B cell (primary cell): ENCODE measurements at regions not wholly inside any gene's neighbourhood (a gene's known extent, or its start where the extent isn't known, plus 50 kb on each side); places are given as distances from the start of the nearest gene placed in this dataset.

Experiments used
- ATAC-seq: fragments of 200-7000 bp; cut with Tn5 transposase; one replicate; pipeline ENCODE4 v1.10.0; 2021; ENCODE audit warnings: low read depth, mild to moderate bottlenecking, moderate number of reproducible peaks, moderate library complexity
- CTCF ChIA-PET: fragments of 350-600 bp; sonication (Branson Sonifier 250); formaldehyde crosslinking; loops from one replicate; lab custom pipeline; 2021; ENCODE audit warnings: antibody characterized with exemption, inconsistent platforms; lab: Charles Lee
- POLR2A ChIA-PET: fragments of 350-600 bp; sonication (Branson Sonifier 250); formaldehyde crosslinking; loops from one replicate; lab custom pipeline; 2021; ENCODE audit warnings: antibody characterized with exemption; lab: Charles Lee
- DNase-seq: peaks from one replicate; pipeline ENCODE4 v3.0.0; 2013
- H2AFZ ChIP-seq: 2 replicates; pipeline ENCODE4 v1.6.1; 2012; ENCODE audit warnings: mild to moderate bottlenecking, low read depth, low read length; ENCODE audit not compliant: insufficient read depth, poor library complexity, severe bottlenecking
- H3K27ac ChIP-seq, 2 donors: 1 replicate in 1 of 2; 2 replicates in 1 of 2; pipeline ENCODE4 v1.5.1; 2012 to 2013; ENCODE audit warnings: low read length in 2 of 2, mild to moderate bottlenecking in 2 of 2, moderate library complexity in 1 of 2
- H3K27me3 ChIP-seq, 4 experiments: fragments of 200-600 bp in 1 of 4; sonication (generic) in 1 of 4; replicated peaks in 1 of 4; 1 replicate in 2 of 4; 2 replicates in 2 of 4; pipeline versions ENCODE4 v1.6.1 to v1.7.0; 2013 to 2016; ENCODE audit warnings: low read length in 3 of 4, mild to moderate bottlenecking in 2 of 4, mixed read lengths in 1 of 4, moderate library complexity in 1 of 4; ENCODE audit not compliant: insufficient read depth in 4 of 4, control insufficient read depth in 3 of 4; ENCODE audit errors: control extremely low read depth in 1 of 4
- H3K36me3 ChIP-seq, 2 experiments: replicated peaks in 1 of 2; 1 replicate in 1 of 2; 2 replicates in 1 of 2; pipeline versions ENCODE4 v1.6.1 to v1.7.1; 2013; ENCODE audit warnings: low read length in 1 of 2; ENCODE audit not compliant: insufficient read depth in 2 of 2, control insufficient read depth in 1 of 2; ENCODE audit errors: control extremely low read depth in 1 of 2, extremely low read depth in 1 of 2
- H3K4me1 ChIP-seq, 2 donors: fragments of 200-600 bp in 1 of 2; sonication (generic) in 1 of 2; 1 replicate in 1 of 2; 2 replicates in 1 of 2; pipeline versions ENCODE4 v1.5.1 to v1.6.1; 2013 to 2017; ENCODE audit warnings: low read length in 2 of 2; ENCODE audit not compliant: control insufficient read depth in 2 of 2, insufficient read depth in 2 of 2
- H3K4me2 ChIP-seq: replicated peaks from 2 replicates; pipeline ENCODE3; 2012; ENCODE audit warnings: mild to moderate bottlenecking, low read depth, low read length; ENCODE audit not compliant: poor library complexity, severe bottlenecking
- H3K4me3 ChIP-seq, 5 experiments: fragments of 200-600 bp in 1 of 5; sonication (generic) in 1 of 5; 1 replicate in 3 of 5; 2 replicates in 2 of 5; pipeline versions ENCODE4 v1.5.1 to v1.7.0; 2011 to 2016; ENCODE audit warnings: low read length in 4 of 5, mild to moderate bottlenecking in 4 of 5, low read depth in 2 of 5, control low read depth in 1 of 5, moderate library complexity in 1 of 5; ENCODE audit not compliant: insufficient read depth in 1 of 5; ENCODE audit errors: control extremely low read depth in 1 of 5, extremely low read depth in 1 of 5
- H3K79me2 ChIP-seq: fragments of 200-600 bp; sonication (generic); one replicate; pipeline ENCODE4 v1.6.0; 2016; ENCODE audit warnings: low read length; ENCODE audit not compliant: control insufficient read depth, insufficient read depth
- H3K9ac ChIP-seq: fragments of 200-600 bp; sonication (generic); 2 replicates; pipeline ENCODE4 v1.6.1; 2017; ENCODE audit warnings: mild to moderate bottlenecking, low read length, moderate library complexity
- H3K9me3 ChIP-seq, 3 donors: one replicate each; pipeline versions ENCODE4 v1.6.1 to v1.7.1; 2013; ENCODE audit warnings: low read length in 2 of 3; ENCODE audit not compliant: control insufficient read depth in 2 of 3, insufficient read depth in 1 of 3; ENCODE audit errors: control extremely low read depth in 1 of 3
- H4K20me1 ChIP-seq: 2 replicates; pipeline ENCODE4 v1.6.0; 2012; ENCODE audit warnings: mild to moderate bottlenecking, low read length; ENCODE audit not compliant: insufficient read depth, control insufficient read depth, poor library complexity, severe bottlenecking
- H3K27ac Mint-ChIP-seq: one replicate; pipeline ENCODE4 v1.8.0; 2021; ENCODE audit warnings: mixed read lengths
- H3K27me3 Mint-ChIP-seq: one replicate; pipeline ENCODE4 v1.8.0; 2021; ENCODE audit warnings: mixed read lengths
- H3K4me1 Mint-ChIP-seq: one replicate; pipeline ENCODE4 v1.8.0; 2021; ENCODE audit warnings: mixed read lengths
- H3K4me3 Mint-ChIP-seq: one replicate; pipeline ENCODE4 v1.8.0; 2021; ENCODE audit warnings: mixed read lengths
- H3K9me3 Mint-ChIP-seq: one replicate; pipeline ENCODE4 v1.8.0; 2022; ENCODE audit warnings: mixed read lengths; ENCODE audit not compliant: insufficient read depth
- EZH2 ChIP-seq: IDR thresholded peaks from 2 replicates; pipeline ENCODE4 v1.6.1; 2012; ENCODE audit warnings: borderline replicate concordance, low read depth, mild to moderate bottlenecking, moderate library complexity, low read length; ENCODE audit not compliant: insufficient read depth, poor library complexity, severe bottlenecking
- WGBS: methylation state at CpG from one replicate; pipeline ENCODE4 v1.1.5; 2013; ENCODE audit warnings: missing lambda C conversion rate; ENCODE audit not compliant: insufficient coverage; 5-methylcytosine and 5-hydroxymethylcytosine counted together
- intact Hi-C: fragments of 100-400 bp; cut with micrococcal nuclease; formaldehyde crosslinking; loops from one replicate; pipeline ENCODE4 v1.10.0; 2022
- TF ChIP-seq, protein P1 (sequence below): fragments of 200-600 bp; IDR thresholded peaks from one replicate; pipeline ENCODE4 v1.8.0; 2022; ENCODE audit warnings: antibody characterized with exemption, mild to moderate bottlenecking

DNA sequence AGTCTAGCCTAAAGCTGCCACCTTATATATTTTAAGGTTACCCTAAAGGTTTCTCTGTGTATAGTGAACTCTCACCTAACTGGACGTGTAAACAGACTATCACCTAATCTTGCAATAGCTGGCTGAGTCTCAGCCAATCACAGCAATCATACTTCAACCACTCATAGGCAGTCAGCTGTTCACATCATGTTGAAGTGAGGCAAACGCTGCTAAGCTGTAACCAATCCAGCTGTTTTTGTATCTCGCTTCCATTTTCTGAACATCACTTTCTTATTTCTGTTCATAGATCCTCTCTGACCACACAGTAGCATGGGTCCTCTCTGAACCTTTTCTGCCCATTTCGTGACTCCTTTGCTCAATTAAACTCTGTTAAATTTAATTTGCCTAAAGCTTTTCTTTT is 468.2 kb upstream of the POU3F3 start:
- intact Hi-C loops: no loop called here
- Histone ChIP-seq H3K27ac (no peak overlapping the region), H2AFZ (no peak overlapping the region), H3K9me3 (no peaks in the 10 kb centered on the region), H3K36me3 (no peaks in the 10 kb centered on the region), H3K4me1 (no peaks in the 10 kb centered on the region), H3K4me3 (no peak overlapping the region), H3K79me2 (no peaks in the 10 kb centered on the region), H3K9ac (no peak overlapping the region), H3K27me3 (no peaks in the 10 kb centered on the region), H3K4me2 (no peak overlapping the region), H4K20me1 (no peaks in the 10 kb centered on the region)
- Mint-ChIP-seq H3K27me3 (peaks cover 13% of the 10 kb centered on the region), H3K4me3 (no peak overlapping the region), H3K4me1 (no peaks in the 10 kb centered on the region), H3K9me3 (no peaks in the 10 kb centered on the region), H3K27ac (no peak overlapping the region)
- POLR2A ChIA-PET: no interaction called here
- ATAC-seq (no peak), DNase-seq (no peak)
- TF ChIP-seq, protein P1, sequence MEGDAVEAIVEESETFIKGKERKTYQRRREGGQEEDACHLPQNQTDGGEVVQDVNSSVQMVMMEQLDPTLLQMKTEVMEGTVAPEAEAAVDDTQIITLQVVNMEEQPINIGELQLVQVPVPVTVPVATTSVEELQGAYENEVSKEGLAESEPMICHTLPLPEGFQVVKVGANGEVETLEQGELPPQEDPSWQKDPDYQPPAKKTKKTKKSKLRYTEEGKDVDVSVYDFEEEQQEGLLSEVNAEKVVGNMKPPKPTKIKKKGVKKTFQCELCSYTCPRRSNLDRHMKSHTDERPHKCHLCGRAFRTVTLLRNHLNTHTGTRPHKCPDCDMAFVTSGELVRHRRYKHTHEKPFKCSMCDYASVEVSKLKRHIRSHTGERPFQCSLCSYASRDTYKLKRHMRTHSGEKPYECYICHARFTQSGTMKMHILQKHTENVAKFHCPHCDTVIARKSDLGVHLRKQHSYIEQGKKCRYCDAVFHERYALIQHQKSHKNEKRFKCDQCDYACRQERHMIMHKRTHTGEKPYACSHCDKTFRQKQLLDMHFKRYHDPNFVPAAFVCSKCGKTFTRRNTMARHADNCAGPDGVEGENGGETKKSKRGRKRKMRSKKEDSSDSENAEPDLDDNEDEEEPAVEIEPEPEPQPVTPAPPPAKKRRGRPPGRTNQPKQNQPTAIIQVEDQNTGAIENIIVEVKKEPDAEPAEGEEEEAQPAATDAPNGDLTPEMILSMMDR: no peak
- no peak for TF ChIP-seq EZH2
- CTCF ChIA-PET: no interaction called here
- 86% methylated on average over 4 of the region's 4 CpGs for WGBS

DNA sequence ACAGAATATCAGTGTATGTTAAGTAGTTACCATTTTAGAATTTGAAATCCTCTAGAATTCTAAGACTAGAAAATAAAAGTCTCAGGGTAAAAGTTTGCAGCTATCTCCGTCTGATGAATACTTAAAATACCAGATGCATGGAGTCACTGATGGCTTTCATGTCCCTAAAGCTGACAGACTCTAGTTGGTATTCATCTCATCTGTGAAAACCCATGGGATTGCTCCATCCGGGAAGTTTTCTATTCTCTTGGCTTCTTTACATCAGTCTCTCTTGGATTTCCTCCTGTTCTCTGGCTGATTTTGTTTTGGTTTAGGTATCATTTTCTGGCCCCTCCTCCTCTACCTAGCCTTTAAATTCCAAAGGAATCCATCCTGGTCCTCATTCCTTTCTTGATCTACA is 465.6 kb upstream of the POU3F3 start:
- H3K27ac Mint-ChIP-seq: no peak overlapping the region
- POLR2A ChIA-PET: no interaction called here
- no peaks in the 10 kb centered on the region for H3K79me2 ChIP-seq
- H3K27me3 ChIP-seq: no peaks in the 10 kb centered on the region
- no peak overlapping the region for H3K4me3 ChIP-seq
- CTCF ChIA-PET: no interaction called here
- no peak for ATAC-seq
- no peaks in the 10 kb centered on the region for H3K9me3 Mint-ChIP-seq
- no peak overlapping the region for H3K27ac ChIP-seq
- H2AFZ ChIP-seq: no peak overlapping the region
- H3K27me3 Mint-ChIP-seq: peaks cover 13% of the 10 kb centered on the region
- H3K4me1 Mint-ChIP-seq: no peaks in the 10 kb centered on the region
- H3K4me1 ChIP-seq: no peaks in the 10 kb centered on the region
- no peak for DNase-seq
- H4K20me1 ChIP-seq: no peaks in the 10 kb centered on the region
- H3K36me3 ChIP-seq: no peaks in the 10 kb centered on the region
- H3K4me3 Mint-ChIP-seq: no peak overlapping the region
- 83% methylated on average over 2 of the region's 2 CpGs for WGBS
- TF ChIP-seq, protein P1: no peak
- no peak for TF ChIP-seq EZH2
- no peak overlapping the region for H3K4me2 ChIP-seq
- H3K9ac ChIP-seq: no peak overlapping the region
- intact Hi-C loops: no loop called here
- H3K9me3 ChIP-seq: no peaks in the 10 kb centered on the region
